ENCODE measurements at regions not wholly inside any gene's neighbourhood (a gene's known extent, or its start where the extent isn't known, plus 50 kb on each side); places are given as distances from the start of the nearest gene placed in this dataset.

DNA sequence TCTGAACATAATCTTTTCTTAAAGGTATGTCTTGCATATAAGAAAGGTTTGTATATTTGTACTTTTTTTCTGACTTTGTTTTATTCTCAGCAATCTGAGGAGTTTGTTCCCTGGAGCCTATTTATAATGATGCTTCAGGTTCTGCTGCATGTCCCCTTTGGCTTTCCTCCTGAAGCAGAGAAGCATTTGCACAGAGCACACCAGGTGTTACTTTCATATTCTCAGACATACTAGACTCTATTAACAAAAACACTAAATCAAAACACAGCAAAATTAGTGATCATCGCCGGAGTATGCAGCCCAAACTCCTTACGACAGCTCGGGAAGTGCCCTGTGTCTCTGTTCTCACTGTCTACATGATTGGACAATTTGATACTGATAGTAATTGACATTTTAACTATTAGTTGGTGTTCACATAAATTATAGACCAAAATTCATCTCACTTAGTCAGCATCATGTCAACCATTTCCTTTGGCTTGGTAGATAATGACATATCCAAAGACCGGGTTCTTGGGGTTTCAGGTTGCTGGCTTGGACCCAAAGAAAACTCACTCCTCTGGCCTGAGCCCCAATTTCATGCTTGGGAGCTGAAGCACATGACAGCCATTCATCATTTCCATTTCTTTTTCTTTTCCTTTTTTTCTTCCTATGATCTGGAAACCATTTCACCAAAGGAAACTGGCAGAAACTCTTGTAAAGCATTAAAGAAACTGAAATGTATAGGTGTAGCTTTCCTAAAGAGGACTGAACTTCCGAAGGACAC lies 400.1 kb upstream of the NRP1 start:
- no peak overlapping the region for H3K4me3 ChIP-seq (ENCODE audit: low read length)
- DNase-seq (ENCODE audit: low read depth): no peak

DNA sequence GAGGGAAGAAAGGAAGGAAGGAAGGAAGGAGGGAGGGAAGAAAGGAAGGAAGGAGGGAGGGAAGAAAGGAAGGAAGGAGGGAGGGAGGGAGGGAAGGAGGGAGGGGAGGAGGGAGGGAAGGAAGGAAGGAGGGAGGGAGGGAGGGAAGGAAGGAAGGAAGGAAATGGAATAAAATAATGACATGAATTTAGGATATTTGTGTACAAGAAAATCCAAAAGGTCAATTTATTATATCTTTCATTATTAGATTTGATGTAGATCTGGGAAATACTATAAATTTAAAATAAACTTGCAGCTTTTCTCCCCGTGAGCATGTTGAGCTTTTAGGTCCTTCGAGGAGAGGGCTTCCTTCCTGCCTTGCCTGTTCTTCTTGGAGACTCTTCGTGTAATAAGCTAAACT lies 398.6 kb upstream of the NRP1 start:
- no peak overlapping the region for H3K4me3 ChIP-seq (ENCODE audit: low read length)
- TF ChIP-seq, protein P1, sequence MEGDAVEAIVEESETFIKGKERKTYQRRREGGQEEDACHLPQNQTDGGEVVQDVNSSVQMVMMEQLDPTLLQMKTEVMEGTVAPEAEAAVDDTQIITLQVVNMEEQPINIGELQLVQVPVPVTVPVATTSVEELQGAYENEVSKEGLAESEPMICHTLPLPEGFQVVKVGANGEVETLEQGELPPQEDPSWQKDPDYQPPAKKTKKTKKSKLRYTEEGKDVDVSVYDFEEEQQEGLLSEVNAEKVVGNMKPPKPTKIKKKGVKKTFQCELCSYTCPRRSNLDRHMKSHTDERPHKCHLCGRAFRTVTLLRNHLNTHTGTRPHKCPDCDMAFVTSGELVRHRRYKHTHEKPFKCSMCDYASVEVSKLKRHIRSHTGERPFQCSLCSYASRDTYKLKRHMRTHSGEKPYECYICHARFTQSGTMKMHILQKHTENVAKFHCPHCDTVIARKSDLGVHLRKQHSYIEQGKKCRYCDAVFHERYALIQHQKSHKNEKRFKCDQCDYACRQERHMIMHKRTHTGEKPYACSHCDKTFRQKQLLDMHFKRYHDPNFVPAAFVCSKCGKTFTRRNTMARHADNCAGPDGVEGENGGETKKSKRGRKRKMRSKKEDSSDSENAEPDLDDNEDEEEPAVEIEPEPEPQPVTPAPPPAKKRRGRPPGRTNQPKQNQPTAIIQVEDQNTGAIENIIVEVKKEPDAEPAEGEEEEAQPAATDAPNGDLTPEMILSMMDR (IDR thresholded peaks at IDR 0.05; ENCODE audit: insufficient read depth, low read depth, low read length, missing control alignments): no peak
- no peak for DNase-seq (ENCODE audit: low read depth)

More for the DNA sequence above, 400.1 kb upstream of the NRP1 start:
- TF ChIP-seq, protein P1 (IDR thresholded peaks at IDR 0.05; ENCODE audit: insufficient read depth, low read depth, low read length, missing control alignments): no peak

DNA sequence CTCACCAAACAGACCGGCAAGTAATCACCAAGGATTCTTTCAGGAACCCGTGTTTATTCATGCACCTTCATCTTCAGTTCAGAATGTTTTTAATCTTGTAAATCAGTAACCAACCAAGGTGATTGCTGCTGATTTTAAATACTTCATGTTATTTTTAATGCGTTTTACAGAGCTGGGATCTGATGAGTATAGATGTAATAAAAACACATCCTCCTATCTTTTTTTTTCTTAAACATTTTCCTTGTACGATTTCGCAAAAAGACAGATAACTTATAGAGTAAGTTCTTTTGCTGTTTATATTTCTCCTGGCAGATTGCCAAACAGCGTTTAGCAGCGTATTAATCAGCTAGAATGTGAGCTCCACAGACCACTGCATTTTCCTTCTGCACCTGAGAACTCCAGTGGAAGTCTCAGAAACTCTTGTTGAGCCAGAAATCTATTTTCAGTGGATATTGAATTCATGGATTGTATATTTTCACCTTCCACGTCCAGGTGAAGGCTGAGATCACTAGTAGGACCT lies 397.8 kb upstream of the NRP1 start:
- no peak overlapping the region for H3K4me3 ChIP-seq (ENCODE audit: low read length)
- peak; percentile 48 for DNase-seq (ENCODE audit: low read depth)
- TF ChIP-seq, protein P1 (IDR thresholded peaks at IDR 0.05; ENCODE audit: insufficient read depth, low read depth, low read length, missing control alignments): no peak

DNA sequence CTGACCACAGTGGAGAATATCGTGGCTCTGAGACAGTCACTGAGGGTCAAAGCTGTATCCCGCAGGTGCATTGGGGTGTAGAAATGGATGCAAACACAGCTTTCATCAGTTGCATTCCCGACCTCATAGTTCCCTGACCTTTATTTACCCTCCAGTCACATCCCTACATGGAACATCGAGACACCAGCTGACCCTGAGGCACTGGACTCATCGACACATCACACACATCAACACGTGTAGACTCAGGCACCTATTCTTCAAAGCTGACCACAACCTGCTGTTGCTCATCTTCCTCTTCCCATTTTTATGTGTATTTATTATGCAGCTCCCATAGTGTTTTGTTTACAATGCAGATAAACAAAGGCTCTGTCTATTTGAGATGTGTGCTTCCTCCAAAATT lies 396.9 kb upstream of the NRP1 start:
- DNase-seq (ENCODE audit: low read depth): peak; percentile 32
- no peak overlapping the region for H3K4me3 ChIP-seq (ENCODE audit: low read length)
- TF ChIP-seq, protein P1 (IDR thresholded peaks at IDR 0.05; ENCODE audit: insufficient read depth, low read depth, low read length, missing control alignments): no peak

DNA sequence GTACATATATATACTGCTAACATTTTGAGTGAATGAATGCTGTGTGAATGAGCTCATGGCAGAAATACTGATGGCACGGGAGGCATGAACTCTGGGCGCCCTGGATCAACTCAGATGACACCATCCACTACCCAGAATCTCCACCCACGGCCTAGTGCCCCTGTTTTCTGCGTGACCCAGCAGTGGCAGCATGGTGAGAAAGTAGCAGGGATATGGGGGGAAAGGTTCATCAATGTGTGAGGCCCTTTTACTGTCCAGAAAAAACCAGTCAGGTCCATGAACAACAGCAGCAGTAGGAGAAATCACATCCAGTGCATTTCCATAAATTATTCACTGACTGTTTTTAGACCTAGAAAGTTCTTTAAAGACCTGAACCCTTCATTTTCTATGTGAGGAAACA lies 391.0 kb upstream of the NRP1 start:
- H3K4me3 ChIP-seq (ENCODE audit: low read length): no peak overlapping the region
- no peak for DNase-seq (ENCODE audit: low read depth)
- TF ChIP-seq, protein P1 (IDR thresholded peaks at IDR 0.05; ENCODE audit: insufficient read depth, low read depth, low read length, missing control alignments): no peak

DNA sequence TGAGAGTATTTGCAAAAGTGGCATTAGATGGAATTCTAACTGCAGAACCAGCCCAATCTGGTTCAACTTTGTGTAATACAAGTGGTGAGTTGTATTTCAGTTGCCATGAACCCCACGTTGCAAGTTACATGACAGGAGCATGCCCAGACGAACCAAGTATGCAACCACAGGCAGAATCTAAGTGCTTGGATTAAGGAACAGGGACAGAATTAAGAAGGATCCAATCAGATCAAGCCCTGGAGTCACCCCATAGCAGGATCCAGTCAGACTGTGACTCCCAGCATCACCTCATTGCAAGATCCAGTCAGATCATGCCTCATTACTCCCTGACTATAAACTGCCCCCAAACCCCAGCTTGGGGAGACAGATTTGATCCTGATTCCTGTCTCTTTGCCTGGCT lies 388.7 kb upstream of the NRP1 start:
- H3K4me3 ChIP-seq (ENCODE audit: low read length): no peak overlapping the region
- TF ChIP-seq, protein P1 (IDR thresholded peaks at IDR 0.05; ENCODE audit: insufficient read depth, low read depth, low read length, missing control alignments): no peak
- DNase-seq (ENCODE audit: low read depth): peak; percentile 72

DNA sequence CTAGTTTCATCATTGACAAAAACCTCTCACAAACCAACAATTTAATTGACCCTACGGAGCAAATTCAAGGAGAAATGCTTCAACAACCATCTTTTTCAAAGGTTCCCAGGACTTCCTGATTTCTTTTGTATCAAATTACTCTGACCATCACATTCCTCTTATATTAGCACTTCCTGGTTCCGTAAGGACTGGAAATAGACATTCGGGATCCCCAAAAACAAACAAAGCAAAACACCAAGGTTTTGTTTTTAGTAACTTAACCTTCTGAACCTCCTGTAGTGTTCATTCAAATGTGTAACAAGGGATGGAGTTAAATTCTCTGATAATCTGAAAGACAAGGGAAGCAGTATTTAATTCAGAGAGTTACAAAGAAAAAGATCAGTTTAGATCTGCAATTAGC lies 387.6 kb upstream of the NRP1 start:
- no peak for DNase-seq (ENCODE audit: low read depth)
- TF ChIP-seq, protein P1 (IDR thresholded peaks at IDR 0.05; ENCODE audit: insufficient read depth, low read depth, low read length, missing control alignments): no peak
- H3K4me3 ChIP-seq (ENCODE audit: low read length): no peak overlapping the region

All from epithelial cell of esophagus (primary cell).